ENCODE measurements at regions not wholly inside any gene's neighbourhood (a gene's known extent, or its start where the extent isn't known, plus 50 kb on each side); places are given as distances from the start of the nearest gene placed in this dataset.

- no peak for DNase-seq (ENCODE audit: low read depth)
Observed at GRCh38 chr2:198340846-198341245, 536.5 kb downstream of the PLCL1 start.

DNA sequence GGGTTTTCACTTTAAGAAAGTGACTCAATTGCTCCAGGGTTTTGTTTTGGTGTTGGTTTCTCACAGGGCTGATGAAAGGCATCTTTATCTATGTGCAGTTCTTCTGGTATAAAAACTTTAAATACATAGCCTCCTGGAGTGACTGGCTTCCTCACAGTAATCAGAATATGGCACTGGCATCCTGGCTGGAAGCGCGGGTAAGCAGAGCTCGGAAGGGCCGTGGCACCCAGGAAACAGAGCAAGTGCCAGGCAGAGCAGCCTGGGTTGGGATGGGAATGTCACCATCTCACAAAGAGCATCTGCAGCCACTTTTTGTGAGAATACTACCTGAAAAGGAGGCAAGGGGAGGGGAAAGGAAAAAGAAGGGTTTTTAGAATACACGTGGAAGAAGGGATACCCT, 534.7 kb downstream of the PLCL1 start:
- no peak for DNase-seq (ENCODE audit: low read depth)

DNA sequence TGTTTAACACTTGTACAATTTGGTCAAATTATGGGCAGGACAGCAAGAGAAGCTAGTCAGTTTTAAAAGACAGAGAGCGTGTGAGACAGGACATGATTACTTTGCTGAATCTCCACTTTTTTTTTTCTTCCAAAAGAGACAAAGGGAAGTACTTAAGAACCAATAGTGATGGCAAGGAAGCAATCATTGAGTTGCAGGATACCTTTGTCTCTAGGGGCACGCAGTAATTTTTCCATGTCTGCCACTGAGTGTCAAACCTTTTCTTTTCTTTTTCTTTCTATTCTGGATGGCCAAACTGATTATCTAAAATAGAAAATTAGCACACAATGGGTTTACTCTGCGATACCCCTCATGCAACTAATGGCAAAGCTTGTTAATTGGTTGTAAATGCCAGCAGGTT, 533.0 kb downstream of the PLCL1 start:
- no peak for DNase-seq (ENCODE audit: low read depth)

- DNase-seq (ENCODE audit: low read depth): no peak
Observed at GRCh38 chr2:198328454-198328853, 524.1 kb downstream of the PLCL1 start.

- DNase-seq (ENCODE audit: low read depth): no peak
Observed at GRCh38 chr2:198327526-198327925, 523.1 kb downstream of the PLCL1 start.

- no peak for DNase-seq (ENCODE audit: low read depth)
Observed at GRCh38 chr2:198326431-198326830, 522.0 kb downstream of the PLCL1 start.

GRCh38 chr2:198325359-198325758, 521.0 kb downstream of the PLCL1 start:
- no peak for DNase-seq (ENCODE audit: low read depth)

GRCh38 chr2:198324071-198324470, 519.7 kb downstream of the PLCL1 start:
- no peak for DNase-seq (ENCODE audit: low read depth)

DNA sequence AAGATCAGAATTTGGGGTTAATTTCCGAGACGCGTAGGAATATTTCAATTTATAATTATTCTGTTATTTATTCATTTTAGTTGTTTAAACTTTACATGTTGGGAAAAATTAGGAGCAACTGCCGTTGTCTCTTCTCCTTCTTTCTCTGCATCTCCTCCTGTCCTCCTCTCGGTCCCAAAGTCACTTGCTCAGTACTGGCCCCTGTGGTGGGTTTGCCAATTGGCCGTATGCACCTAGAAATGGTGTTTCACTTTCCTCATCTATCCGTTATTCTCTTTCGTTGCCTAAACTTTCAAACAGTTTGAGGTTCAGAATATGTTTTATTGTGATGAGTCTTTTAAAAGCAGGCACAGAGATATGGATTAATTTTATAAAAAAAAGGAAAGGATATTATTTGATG, 517.9 kb downstream of the PLCL1 start:
- no peak for DNase-seq (ENCODE audit: low read depth)

- DNase-seq (ENCODE audit: low read depth): no peak
Observed at GRCh38 chr2:198321522-198322088, 517.2 kb downstream of the PLCL1 start.

- DNase-seq (ENCODE audit: low read depth): no peak
Observed at GRCh38 chr2:198316852-198317396, 512.5 kb downstream of the PLCL1 start.

- no peak for DNase-seq (ENCODE audit: low read depth)
Observed at GRCh38 chr2:198315791-198316630, 511.6 kb downstream of the PLCL1 start.

- DNase-seq (ENCODE audit: low read depth): no peak
Observed at GRCh38 chr2:198314559-198315153, 510.3 kb downstream of the PLCL1 start.

GRCh38 chr2:198312596-198313483, 508.4 kb downstream of the PLCL1 start:
- no peak for DNase-seq (ENCODE audit: low read depth)

- no peak for DNase-seq (ENCODE audit: low read depth)
Observed at GRCh38 chr2:198311020-198311419, 506.6 kb downstream of the PLCL1 start.

DNA sequence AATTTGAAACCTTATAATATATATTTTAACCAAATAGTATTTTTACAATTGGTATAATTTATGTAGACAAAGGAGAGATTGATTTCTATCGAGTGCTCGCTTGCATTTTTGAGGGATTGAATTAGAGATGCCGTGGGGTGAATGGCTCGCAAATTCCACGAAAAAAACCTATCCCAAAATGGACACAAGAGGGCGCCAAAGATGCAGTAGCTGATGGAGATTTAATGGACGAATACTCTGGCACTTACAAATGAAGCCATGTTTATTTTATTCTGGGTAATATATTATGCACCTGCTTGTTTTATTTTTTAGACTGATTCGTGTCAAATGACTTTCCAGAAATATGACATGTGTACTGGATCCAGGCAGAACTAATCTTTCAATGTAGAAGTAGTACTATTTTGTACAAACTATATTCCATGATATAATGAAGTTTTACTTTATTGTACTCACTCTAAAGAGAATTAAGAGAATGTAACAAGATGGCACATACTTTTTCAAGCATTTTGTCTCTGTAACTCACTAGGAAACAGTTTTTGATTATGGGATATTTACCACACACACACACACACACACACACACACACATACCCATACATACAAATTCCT, 505.4 kb downstream of the PLCL1 start:
- DNase-seq (ENCODE audit: low read depth): peak; percentile 35

DNA sequence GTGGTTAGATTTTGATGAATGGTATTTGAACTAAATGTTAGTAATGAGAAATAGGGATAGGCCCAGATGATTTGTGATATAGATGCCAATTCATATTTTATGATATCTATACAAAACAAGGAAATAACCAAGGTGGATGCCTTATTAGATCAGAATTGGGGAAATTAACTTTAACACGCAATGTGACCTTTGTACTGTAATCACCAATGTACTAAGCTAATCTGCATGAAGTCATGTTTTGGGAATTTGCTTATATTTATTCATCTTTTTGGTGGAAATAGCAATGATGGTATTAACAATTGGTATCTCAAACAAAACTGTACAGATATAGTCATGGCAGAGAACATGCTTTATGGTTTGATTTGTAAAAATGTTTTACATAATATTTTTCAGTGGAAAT, 504.7 kb downstream of the PLCL1 start:
- no peak for DNase-seq (ENCODE audit: low read depth)

GRCh38 chr2:198308368-198308767, 504.0 kb downstream of the PLCL1 start:
- DNase-seq (ENCODE audit: low read depth): no peak

GRCh38 chr2:198307093-198307492, 502.7 kb downstream of the PLCL1 start:
- no peak for DNase-seq (ENCODE audit: low read depth)

GRCh38 chr2:198304859-198305258, 500.5 kb downstream of the PLCL1 start:
- no peak for DNase-seq (ENCODE audit: low read depth)

- no peak for DNase-seq (ENCODE audit: low read depth)
Observed at GRCh38 chr2:198297350-198297749, 493.0 kb downstream of the PLCL1 start.

All from stimulated activated CD8-positive, alpha-beta memory T cell treated with anti-CD3 and anti-CD28 coated beads, Interleukin-15, amount 100 ng/mL, for 1 hour (primary cell).